IgD-negative memory B cell (primary cell): ENCODE measurements at regions not wholly inside any gene's neighbourhood (a gene's known extent, or its start where the extent isn't known, plus 50 kb on each side); places are given as distances from the start of the nearest gene placed in this dataset.

Experiments
- H3K27ac Mint-ChIP-seq, 3 donors: one replicate each; pipeline ENCODE4 v1.8.0; 2020 to 2022; ENCODE audit warnings: mild to moderate bottlenecking in 3 of 3, mixed read lengths in 3 of 3, moderate library complexity in 1 of 3
- H3K27me3 Mint-ChIP-seq: one replicate; pipeline ENCODE4 v1.8.0; 2021; ENCODE audit warnings: mixed read lengths
- H3K36me3 Mint-ChIP-seq: one replicate; pipeline ENCODE4 v1.8.0; 2020; ENCODE audit warnings: mild to moderate bottlenecking, mixed read lengths
- H3K4me1 Mint-ChIP-seq, 3 donors: one replicate each; pipeline ENCODE4 v1.8.0; 2020 to 2022; ENCODE audit warnings: mixed read lengths in 3 of 3, mild to moderate bottlenecking in 1 of 3
- H3K4me3 Mint-ChIP-seq, 4 donors: one replicate each; pipeline ENCODE4 v1.8.0; 2020 to 2022; ENCODE audit warnings: mild to moderate bottlenecking in 4 of 4, mixed read lengths in 4 of 4, moderate library complexity in 3 of 4
- H3K9me3 Mint-ChIP-seq, 3 donors: one replicate each; pipeline ENCODE4 v1.8.0; 2020 to 2021; ENCODE audit warnings: mixed read lengths in 3 of 3, mild to moderate bottlenecking in 1 of 3

- H3K36me3 Mint-ChIP-seq = peaks cover 4% of the 10 kb centered on the region
- no peak overlapping the region for H3K4me3 Mint-ChIP-seq
- H3K4me1 Mint-ChIP-seq = peaks cover 0 to 9% (median 3%) of the 10 kb centered on the region in 3 donors
- no peaks in the 10 kb centered on the region for H3K9me3 Mint-ChIP-seq
- peak overlapping the region in 1 of 3 donors; percentile 3 for H3K27ac Mint-ChIP-seq
- H3K27me3 Mint-ChIP-seq = peaks cover 2% of the 10 kb centered on the region
These were observed 150.3 kb upstream of the IRF2BP2 start for GRCh38 chr1:234760303-234760723.

DNA sequence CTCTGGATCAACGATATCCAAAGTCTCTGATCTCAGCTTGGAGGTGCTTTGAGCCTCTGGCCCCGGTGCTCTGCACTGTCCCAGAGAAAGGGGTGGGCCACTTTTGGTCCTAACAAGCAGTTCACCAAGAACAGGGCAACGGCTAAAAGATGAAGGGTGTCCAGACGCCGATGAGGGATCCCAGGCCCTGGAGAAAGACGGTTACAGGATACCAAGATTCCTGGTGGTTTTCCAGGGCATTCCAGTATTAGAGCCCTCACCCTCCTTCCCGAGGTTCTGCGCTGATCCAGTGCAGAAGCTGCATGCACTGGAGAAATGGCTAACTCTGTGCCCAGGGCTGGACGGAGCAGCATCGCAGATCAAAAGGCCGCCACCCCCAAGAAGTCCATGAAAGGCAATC is 149.9 kb upstream of the IRF2BP2 start:
- peaks cover 4% of the 10 kb centered on the region for H3K36me3 Mint-ChIP-seq
- H3K4me3 Mint-ChIP-seq = no peak overlapping the region
- H3K27ac Mint-ChIP-seq = no peak overlapping the region
- no peaks in the 10 kb centered on the region for H3K9me3 Mint-ChIP-seq
- peaks cover 0 to 9% (median 3%) of the 10 kb centered on the region in 3 donors for H3K4me1 Mint-ChIP-seq
- H3K27me3 Mint-ChIP-seq = peaks cover 2% of the 10 kb centered on the region

DNA sequence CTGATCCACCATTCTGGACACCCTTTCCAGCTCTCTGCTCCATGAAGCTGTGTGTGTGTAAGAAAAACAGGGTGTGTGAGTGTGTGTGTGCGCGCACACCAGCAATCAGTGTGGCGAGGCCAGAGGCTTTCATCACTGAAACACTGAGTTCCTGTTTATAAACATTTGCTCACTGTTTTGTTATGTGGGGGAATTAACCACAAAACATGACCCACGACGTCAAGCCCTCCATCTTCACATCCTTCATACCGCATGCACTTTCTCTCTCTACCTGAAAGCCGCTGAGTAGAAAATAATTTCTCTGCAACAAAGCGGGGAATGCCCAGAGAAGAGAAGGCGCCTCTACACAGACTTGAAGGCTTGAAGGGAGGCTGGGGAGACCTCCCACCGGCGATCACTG is 148.9 kb upstream of the IRF2BP2 start:
- Mint-ChIP-seq H3K4me3 (peak overlapping the region in 1 of 4 donors; percentile 73), H3K4me1 (peaks cover 0 to 6% (median 0%) of the 10 kb centered on the region in 3 donors), H3K27me3 (peaks cover 2% of the 10 kb centered on the region), H3K27ac (peak overlapping the region in 2 of 3 donors; percentile 67 to 74), H3K36me3 (peaks cover 4% of the 10 kb centered on the region), H3K9me3 (no peaks in the 10 kb centered on the region)

DNA sequence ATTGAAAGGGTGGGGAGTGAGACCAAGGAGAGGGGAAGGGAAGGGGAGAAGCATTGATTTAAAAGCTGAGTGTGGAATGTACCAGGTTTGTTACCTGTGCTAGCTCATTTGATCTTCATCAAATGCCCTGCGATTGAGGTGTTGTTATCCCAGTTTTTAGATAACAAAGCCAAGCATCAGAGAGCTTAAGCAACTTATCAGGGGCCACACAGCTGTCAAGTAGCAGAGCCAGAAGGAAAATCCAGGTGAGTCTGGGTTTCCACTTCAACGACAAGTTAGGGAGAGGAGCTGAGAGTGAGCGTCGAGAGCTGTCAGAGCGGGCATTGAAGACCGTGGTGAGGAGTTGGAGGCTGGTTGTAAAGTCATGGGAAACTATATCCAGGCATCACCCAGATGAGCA is 146.9 kb upstream of the IRF2BP2 start:
- H3K9me3 Mint-ChIP-seq = no peaks in the 10 kb centered on the region
- H3K4me1 Mint-ChIP-seq = peaks cover 0 to 4% (median 0%) of the 10 kb centered on the region in 3 donors
- H3K36me3 Mint-ChIP-seq = peaks cover 1% of the 10 kb centered on the region
- H3K4me3 Mint-ChIP-seq = no peak overlapping the region
- H3K27ac Mint-ChIP-seq = peak overlapping the region in 1 of 3 donors; percentile 15
- peaks cover 2% of the 10 kb centered on the region for H3K27me3 Mint-ChIP-seq

GRCh38 chr1:234756066-234756774 is 146.2 kb upstream of the IRF2BP2 start:
- Mint-ChIP-seq H3K4me1 (peaks cover 0 to 4% (median 0%) of the 10 kb centered on the region in 3 donors), H3K36me3 (peaks cover 1% of the 10 kb centered on the region), H3K27ac (peak overlapping the region in 1 of 3 donors; percentile 74), H3K27me3 (peaks cover 2% of the 10 kb centered on the region), H3K9me3 (no peaks in the 10 kb centered on the region), H3K4me3 (no peak overlapping the region)

DNA sequence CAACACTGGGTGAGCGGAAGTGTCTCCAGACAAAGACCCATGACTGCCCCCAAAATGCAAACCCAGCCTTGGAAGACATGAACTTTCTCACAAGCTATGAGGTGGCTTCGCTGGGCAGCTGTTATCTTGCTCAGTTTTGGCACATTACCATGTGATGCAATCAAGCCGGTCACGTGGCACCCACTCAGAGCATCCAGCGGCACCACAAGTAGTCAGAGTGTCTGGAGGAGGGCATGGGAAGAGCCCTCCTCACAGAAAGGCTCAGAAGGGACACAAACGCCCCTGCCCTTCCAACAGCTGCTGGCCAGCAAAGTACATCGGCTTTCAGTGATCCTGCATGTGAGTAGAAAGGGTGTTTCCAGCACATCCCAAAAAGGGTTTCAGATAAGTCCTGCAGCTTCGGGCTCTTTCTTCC is 145.5 kb upstream of the IRF2BP2 start:
- peaks cover 1% of the 10 kb centered on the region for H3K36me3 Mint-ChIP-seq
- H3K27me3 Mint-ChIP-seq = peaks cover 2% of the 10 kb centered on the region
- H3K4me1 Mint-ChIP-seq = peaks cover 0 to 4% (median 0%) of the 10 kb centered on the region in 3 donors
- H3K4me3 Mint-ChIP-seq = no peak overlapping the region
- H3K27ac Mint-ChIP-seq = no peak overlapping the region
- H3K9me3 Mint-ChIP-seq = no peaks in the 10 kb centered on the region

- peaks cover 0 to 6% (median 0%) of the 10 kb centered on the region in 3 donors for H3K4me1 Mint-ChIP-seq
- no peaks in the 10 kb centered on the region for H3K36me3 Mint-ChIP-seq
These were observed 144.0 kb upstream of the IRF2BP2 start for GRCh38 chr1:234753979-234754378.

GRCh38 chr1:234752927-234753326 is 142.9 kb upstream of the IRF2BP2 start:
- H3K27me3 Mint-ChIP-seq = peaks cover 2% of the 10 kb centered on the region
- H3K4me1 Mint-ChIP-seq = peaks cover 0 to 3% (median 0%) of the 10 kb centered on the region in 3 donors

More at GRCh38 chr1:234753979-234754378, 144.0 kb upstream of the IRF2BP2 start:
- no peak overlapping the region for H3K4me3 Mint-ChIP-seq
- no peaks in the 10 kb centered on the region for H3K9me3 Mint-ChIP-seq
- peaks cover 2% of the 10 kb centered on the region for H3K27me3 Mint-ChIP-seq
- no peak overlapping the region for H3K27ac Mint-ChIP-seq

DNA sequence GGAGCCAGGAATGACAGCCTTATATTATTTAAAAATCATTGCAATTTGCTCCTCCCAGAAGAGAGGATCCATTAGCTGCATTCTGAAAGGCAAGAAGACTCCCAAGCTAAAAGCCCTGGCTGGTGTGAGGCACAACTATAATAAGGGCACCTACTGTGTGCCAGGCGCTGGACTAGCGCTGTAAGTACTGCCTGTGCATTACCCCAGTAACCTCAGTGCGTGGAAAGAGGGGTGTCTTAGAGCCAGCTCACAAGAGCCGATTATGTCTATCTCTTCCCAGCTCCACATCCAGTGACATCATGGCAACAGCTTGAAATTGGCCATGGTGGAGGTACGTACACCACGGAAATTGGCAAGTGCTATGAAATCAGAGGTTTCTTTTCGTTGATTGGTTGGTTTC is 141.7 kb upstream of the IRF2BP2 start:
- Mint-ChIP-seq H3K36me3 (no peaks in the 10 kb centered on the region), H3K27me3 (no peaks in the 10 kb centered on the region), H3K27ac (no peak overlapping the region), H3K4me3 (no peak overlapping the region), H3K4me1 (peaks cover 0 to 3% (median 0%) of the 10 kb centered on the region in 3 donors), H3K9me3 (no peaks in the 10 kb centered on the region)

More at GRCh38 chr1:234752927-234753326, 142.9 kb upstream of the IRF2BP2 start:
- Mint-ChIP-seq H3K27ac (no peak overlapping the region), H3K9me3 (no peaks in the 10 kb centered on the region), H3K4me3 (no peak overlapping the region), H3K36me3 (no peaks in the 10 kb centered on the region)

- H3K4me1 Mint-ChIP-seq = peaks cover 0 to 3% (median 0%) of the 10 kb centered on the region in 3 donors
- no peaks in the 10 kb centered on the region for H3K9me3 Mint-ChIP-seq
- no peak overlapping the region for H3K27ac Mint-ChIP-seq
- peaks cover 2% of the 10 kb centered on the region for H3K27me3 Mint-ChIP-seq
- H3K36me3 Mint-ChIP-seq = no peaks in the 10 kb centered on the region
- no peak overlapping the region for H3K4me3 Mint-ChIP-seq
These were observed 141.1 kb upstream of the IRF2BP2 start for GRCh38 chr1:234750922-234751627.

GRCh38 chr1:234748713-234749112 is 138.7 kb upstream of the IRF2BP2 start:
- Mint-ChIP-seq H3K4me1 (peaks cover 0 to 3% (median 0%) of the 10 kb centered on the region in 3 donors), H3K4me3 (no peak overlapping the region), H3K36me3 (no peaks in the 10 kb centered on the region), H3K27ac (no peak overlapping the region), H3K9me3 (no peaks in the 10 kb centered on the region), H3K27me3 (peaks cover 2% of the 10 kb centered on the region)

DNA sequence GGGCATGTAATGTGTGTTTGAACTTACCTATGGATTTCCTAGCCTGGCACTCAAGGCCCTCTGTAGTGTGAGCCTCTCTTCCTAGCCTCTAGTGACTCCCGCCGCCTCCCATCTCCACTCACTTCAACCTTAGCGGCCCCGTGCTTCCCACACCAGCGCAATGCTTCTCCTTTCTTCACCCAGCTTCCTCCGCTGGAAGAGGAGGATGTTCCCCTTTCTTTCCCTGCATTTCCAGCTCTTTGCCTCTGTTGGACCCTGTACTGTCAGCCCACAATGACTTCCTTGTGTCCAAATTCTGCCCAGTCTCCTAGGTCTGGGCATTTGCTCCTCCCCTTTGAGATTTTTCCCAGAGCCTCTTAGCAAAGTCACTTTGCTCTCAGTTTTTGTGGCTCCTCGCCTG is 138.1 kb upstream of the IRF2BP2 start:
- no peaks in the 10 kb centered on the region for H3K36me3 Mint-ChIP-seq
- H3K4me3 Mint-ChIP-seq = no peak overlapping the region
- H3K27me3 Mint-ChIP-seq = peaks cover 2% of the 10 kb centered on the region
- H3K27ac Mint-ChIP-seq = peak overlapping the region in 1 of 3 donors; percentile 21
- H3K4me1 Mint-ChIP-seq = peaks cover 0 to 3% (median 0%) of the 10 kb centered on the region in 3 donors
- H3K9me3 Mint-ChIP-seq = no peaks in the 10 kb centered on the region

GRCh38 chr1:234746798-234747196 is 136.8 kb upstream of the IRF2BP2 start:
- Mint-ChIP-seq H3K4me1 (peaks cover 0 to 3% (median 0%) of the 10 kb centered on the region in 3 donors), H3K27ac (no peak overlapping the region)

DNA sequence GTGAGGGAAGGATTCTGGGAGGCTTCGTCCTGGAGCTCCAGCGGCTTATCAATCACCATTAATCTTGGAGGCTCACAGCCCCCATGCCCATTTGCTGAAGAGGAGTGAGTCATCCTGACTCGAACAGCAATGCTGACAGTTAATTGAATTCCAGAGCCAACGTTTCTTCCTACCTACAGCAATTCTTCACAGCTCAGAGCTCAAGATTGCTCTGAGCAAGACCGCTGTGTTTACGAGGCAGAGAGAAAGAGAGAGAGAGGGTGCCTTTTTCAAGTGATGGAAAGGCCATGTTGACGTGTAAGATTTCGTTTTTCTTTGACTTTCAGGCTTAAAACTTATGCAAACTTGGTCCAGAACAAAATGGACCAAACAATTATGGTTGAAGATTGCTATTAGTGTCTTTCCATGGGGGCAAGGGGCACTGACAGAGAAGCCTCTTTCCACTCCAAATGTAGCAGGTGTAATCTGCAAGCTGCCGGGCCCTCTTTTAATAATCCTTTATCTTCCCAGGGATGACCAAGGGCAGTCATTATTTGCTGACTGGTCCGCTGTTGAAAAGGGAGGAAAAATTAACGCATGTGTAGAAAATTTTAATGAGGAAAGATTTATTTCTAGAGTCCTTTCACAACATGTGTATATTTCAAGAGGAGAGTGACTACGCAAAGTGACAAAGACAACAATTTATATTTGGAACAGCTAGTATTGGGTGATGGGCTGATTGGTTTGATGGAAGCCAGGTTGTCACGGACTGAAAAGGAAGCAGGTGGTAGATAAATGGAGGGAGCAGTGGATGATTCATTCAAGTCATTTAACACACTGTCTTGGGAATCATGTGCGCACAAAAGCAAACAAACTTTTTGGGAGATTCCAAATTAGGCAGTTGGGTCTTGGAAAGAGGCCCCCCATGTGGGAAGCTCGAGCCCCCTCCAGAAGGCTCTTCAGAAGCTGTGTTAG is 136.1 kb upstream of the IRF2BP2 start:
- H3K4me3 Mint-ChIP-seq = no peak overlapping the region
- no peak overlapping the region for H3K27ac Mint-ChIP-seq
- H3K4me1 Mint-ChIP-seq = peaks cover 0 to 3% (median 0%) of the 10 kb centered on the region in 3 donors
- H3K27me3 Mint-ChIP-seq = peaks cover 6% of the 10 kb centered on the region
- H3K9me3 Mint-ChIP-seq = no peaks in the 10 kb centered on the region
- H3K36me3 Mint-ChIP-seq = no peaks in the 10 kb centered on the region

More at GRCh38 chr1:234746798-234747196, 136.8 kb upstream of the IRF2BP2 start:
- Mint-ChIP-seq H3K27me3 (peaks cover 3% of the 10 kb centered on the region), H3K36me3 (no peaks in the 10 kb centered on the region), H3K4me3 (no peak overlapping the region), H3K9me3 (no peaks in the 10 kb centered on the region)
